Endothelial cell of umbilical vein (primary cell): ENCODE measurements at regions not wholly inside any gene's neighbourhood (a gene's known extent, or its start where the extent isn't known, plus 50 kb on each side); places are given as distances from the start of the nearest gene placed in this dataset.

ENCODE experiments used
- BruUV-seq: library from RNA; stranded (reverse); fragments of 400-500 nt; replicated peaks from 2 replicates; lab custom pipeline; 2021; lab: Mats Ljungman, UMichigan
- CTCF ChIA-PET: fragments of 300-600, 350-600 bp; sonication (Branson Sonifier 250); formaldehyde crosslinking; loops from one replicate; lab custom pipeline; 2021; ENCODE audit warnings: antibody characterized with exemption, inconsistent platforms; lab: Charles Lee
- POLR2A ChIA-PET: fragments of 300-600, 350-600 bp; sonication (Branson Sonifier 250); formaldehyde crosslinking; loops from one replicate; lab custom pipeline; 2021; ENCODE audit warnings: antibody characterized with exemption, inconsistent platforms; lab: Charles Lee
- DNase-seq: peaks from one replicate; pipeline ENCODE4 v3.0.0-alpha.2; 2011; ENCODE audit warnings: low read depth, low spot score
- FAIRE-seq: peaks from 2 replicates; lab custom pipeline; 2011; peaks lifted over from hg19 to GRCh38; lab: Jason Lieb, UNC
- H2AFZ ChIP-seq: 2 replicates; pipeline ENCODE4 v1.6.0; 2012; ENCODE audit warnings: low read depth, low read length, control low read depth, inconsistent platforms
- H3K27ac ChIP-seq: 2 replicates; pipeline ENCODE4 v1.5.1; 2011; ENCODE audit warnings: low read depth, mild to moderate bottlenecking, control low read depth, low read length, moderate library complexity; ENCODE audit not compliant: insufficient read depth
- H3K27me3 ChIP-seq, 2 experiments: 2 replicates each; pipeline versions ENCODE4 v1.6.0 to v1.6.1; 2011; ENCODE audit warnings: low read length in 2 of 2, mixed read lengths in 1 of 2; ENCODE audit not compliant: control insufficient read depth in 2 of 2, insufficient read depth in 2 of 2
- H3K36me3 ChIP-seq, 2 experiments: 2 replicates in 1 of 2; 3 replicates in 1 of 2; pipeline ENCODE4 v1.5.1; 2011; ENCODE audit warnings: low read length in 2 of 2, mild to moderate bottlenecking in 1 of 2, moderate library complexity in 1 of 2; ENCODE audit not compliant: control insufficient read depth in 2 of 2, insufficient read depth in 2 of 2; ENCODE audit errors: extremely low read depth in 1 of 2
- H3K4me1 ChIP-seq: 3 replicates; pipeline ENCODE4 v1.5.1; 2011; ENCODE audit warnings: mild to moderate bottlenecking, low read length; ENCODE audit not compliant: control insufficient read depth, insufficient read depth; ENCODE audit errors: extremely low read depth
- H3K4me2 ChIP-seq: 2 replicates; pipeline ENCODE4 v1.6.1; 2011; ENCODE audit warnings: low read length, control low read depth, mixed read lengths; ENCODE audit not compliant: insufficient read depth
- H3K4me3 ChIP-seq, 3 experiments: fragments of 200-600 bp in 1 of 3; sonication (generic), shearing (Covaris generic) in 1 of 3; replicated peaks in 1 of 3; 2 replicates each; pipeline ENCODE4 v1.5.1; 2011 to 2016; ENCODE audit warnings: control low read depth in 3 of 3, low read length in 3 of 3, mild to moderate bottlenecking in 2 of 3, inconsistent platforms in 1 of 3, low read depth in 1 of 3, moderate library complexity in 1 of 3; ENCODE audit not compliant: insufficient read depth in 1 of 3
- H3K79me2 ChIP-seq: 2 replicates; pipeline ENCODE4 v1.6.0; 2012; ENCODE audit warnings: low read length, inconsistent platforms; ENCODE audit not compliant: control insufficient read depth, insufficient read depth
- H3K9ac ChIP-seq: replicated peaks from 2 replicates; pipeline ENCODE3; 2011; ENCODE audit warnings: low read length, control low read depth; ENCODE audit not compliant: insufficient read depth; ENCODE audit errors: extremely low read depth
- H3K9me1 ChIP-seq: replicated peaks from 3 replicates; pipeline ENCODE4 v1.6.0; 2011; ENCODE audit warnings: mild to moderate bottlenecking, low read length; ENCODE audit not compliant: control insufficient read depth, insufficient read depth; ENCODE audit errors: extremely low read depth
- H3K9me3 ChIP-seq: replicated peaks from 2 replicates; pipeline ENCODE4 v1.5.1; 2012; ENCODE audit warnings: low read length, inconsistent platforms; ENCODE audit not compliant: control insufficient read depth, insufficient read depth
- H4K20me1 ChIP-seq: replicated peaks from 2 replicates; pipeline ENCODE3; 2011; ENCODE audit warnings: mild to moderate bottlenecking, low read length; ENCODE audit not compliant: control insufficient read depth, insufficient read depth; ENCODE audit errors: extremely low read depth
- CTCF ChIP-seq, 2 donors: IDR thresholded peaks; 1 replicate in 1 of 2; 2 replicates in 1 of 2; pipeline ENCODE4 v1.5.1; 2011; ENCODE audit warnings: low read length in 2 of 2, mild to moderate bottlenecking in 2 of 2, moderate library complexity in 2 of 2, control low read depth in 1 of 2, inconsistent platforms in 1 of 2, low read depth in 1 of 2; ENCODE audit not compliant: insufficient read depth in 1 of 2; ENCODE audit errors: extremely low read depth in 1 of 2
- EZH2 ChIP-seq: IDR thresholded peaks from 2 replicates; pipeline ENCODE4 v1.6.1; 2012; ENCODE audit warnings: borderline replicate concordance, low read depth, mild to moderate bottlenecking, moderate library complexity, low read length, inconsistent platforms; ENCODE audit not compliant: severe bottlenecking
- FOS ChIP-seq: IDR thresholded peaks from 2 replicates; pipeline ENCODE4 v1.6.1; 2011; ENCODE audit warnings: mild to moderate bottlenecking, low read length, moderate library complexity, borderline replicate concordance; ENCODE audit not compliant: insufficient read depth
- GATA2 ChIP-seq: IDR thresholded peaks from 2 replicates; pipeline ENCODE4 v1.7.0; 2011; ENCODE audit warnings: low read depth, mild to moderate bottlenecking, moderate library complexity, mixed read lengths, low read length; ENCODE audit not compliant: insufficient read length, insufficient read depth
- JUN ChIP-seq: IDR thresholded peaks from 2 replicates; pipeline ENCODE4 v1.6.1; 2011; ENCODE audit warnings: borderline replicate concordance, low read depth; ENCODE audit not compliant: insufficient read length, insufficient read depth
- MYC ChIP-seq: IDR thresholded peaks from one replicate; pipeline ENCODE4 v1.6.1; 2011; ENCODE audit warnings: mild to moderate bottlenecking, low read depth, low read length
- POLR2A ChIP-seq: IDR thresholded peaks from 2 replicates; pipeline ENCODE4 v1.6.1; 2012; ENCODE audit warnings: low read depth, mild to moderate bottlenecking, control low read depth, low read length
- POLR2AphosphoS5 ChIP-seq: IDR thresholded peaks from 2 replicates; pipeline ENCODE4 v1.6.1; 2012; ENCODE audit warnings: low read depth, mild to moderate bottlenecking, control low read depth, low read length, moderate library complexity; ENCODE audit not compliant: insufficient read depth
- dilution Hi-C: fragments of 300-500 bp; cut with MboI; formaldehyde crosslinking; loops from one replicate; pipeline ENCODE4 v1.15.0; 2019; ENCODE audit warnings: low sequenced_read_pairs; ENCODE audit not compliant: extremely low pct_ligation_motif_present
- intact Hi-C: fragments of 100-400 bp; cut with micrococcal nuclease; formaldehyde crosslinking; loops from one replicate; pipeline ENCODE4 v1.10.0; 2022
- TF ChIP-seq, protein P1 (sequence below): IDR thresholded peaks from 2 replicates; pipeline ENCODE4 v1.6.1; 2011; ENCODE audit not compliant: insufficient read depth, insufficient read length

DNA sequence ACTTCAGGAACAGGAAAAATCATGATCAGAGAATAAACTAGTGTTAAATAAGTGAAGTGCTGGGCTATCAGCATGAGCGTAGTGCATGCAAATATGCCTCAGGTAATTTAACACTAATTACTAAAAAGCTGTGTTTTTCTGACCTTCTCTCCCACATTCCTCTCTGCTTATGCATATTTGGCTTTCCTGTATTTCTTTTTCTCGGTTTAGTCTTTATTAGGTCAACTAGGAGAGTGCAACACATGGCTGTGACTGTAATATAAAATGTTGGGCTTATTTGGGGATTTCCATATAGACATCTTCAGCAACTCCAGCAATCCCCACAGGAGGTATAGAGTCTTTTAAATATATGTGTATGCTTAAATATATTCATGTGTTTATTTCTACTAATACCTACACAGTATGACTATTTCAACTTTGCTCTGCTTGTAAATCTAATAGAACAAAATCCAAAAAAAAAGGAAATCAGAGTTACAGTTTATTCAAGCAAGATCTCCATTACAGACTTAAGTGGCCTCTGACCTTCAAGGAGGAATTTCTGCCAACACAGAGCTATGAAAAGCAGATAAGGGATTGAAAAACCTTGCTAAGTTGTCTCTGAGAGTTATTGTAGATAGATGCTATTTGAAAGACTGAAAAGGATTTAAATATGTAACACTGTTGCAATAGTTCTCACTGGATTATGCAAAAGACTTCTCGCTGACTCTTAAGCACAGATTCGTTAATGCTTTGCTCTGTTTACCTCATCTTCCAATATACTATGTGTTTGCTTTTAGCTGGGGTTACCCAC is 359.5 kb upstream of the RGPD4 start:
- Histone ChIP-seq H4K20me1 (no peaks in the 10 kb centered on the region), H3K4me1 (no peaks in the 10 kb centered on the region), H3K9ac (no peak overlapping the region), H3K9me3 (peaks cover under 1% of the 10 kb centered on the region), H2AFZ (no peak overlapping the region), H3K4me3 (no peak overlapping the region), H3K79me2 (no peaks in the 10 kb centered on the region), H3K36me3 (no peaks in the 10 kb centered on the region), H3K27ac (no peak overlapping the region), H3K27me3 (no peaks in the 10 kb centered on the region), H3K9me1 (no peaks in the 10 kb centered on the region), H3K4me2 (no peak overlapping the region)
- TF ChIP-seq JUN, result no peak
- TF ChIP-seq, protein P1, sequence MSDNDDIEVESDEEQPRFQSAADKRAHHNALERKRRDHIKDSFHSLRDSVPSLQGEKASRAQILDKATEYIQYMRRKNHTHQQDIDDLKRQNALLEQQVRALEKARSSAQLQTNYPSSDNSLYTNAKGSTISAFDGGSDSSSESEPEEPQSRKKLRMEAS, result no peak
- TF ChIP-seq CTCF (IDR thresholded peaks at IDR 0.05; ENCODE audit: extremely low read depth in 1 of 2, insufficient read depth in 1 of 2, low read depth in 1 of 2, low read length in 2 of 2), result no peak
- TF ChIP-seq FOS, result no peak
- no peak for TF ChIP-seq EZH2
- TF ChIP-seq POLR2A, result no peak
- no peak for TF ChIP-seq GATA2
- no peak for TF ChIP-seq MYC
- no peak for TF ChIP-seq POLR2AphosphoS5
- FAIRE-seq (no peak), DNase-seq (no peak)
- no TSS peak for BruUV-seq
- POLR2A ChIA-PET, result no interaction called here
- intact Hi-C loops (no loop called here), dilution Hi-C loops (no loop called here)
- CTCF ChIA-PET, result no interaction called here
